ENCODE measurements at regions not wholly inside any gene's neighbourhood (a gene's known extent, or its start where the extent isn't known, plus 50 kb on each side); places are given as distances from the start of the nearest gene placed in this dataset.

DNA sequence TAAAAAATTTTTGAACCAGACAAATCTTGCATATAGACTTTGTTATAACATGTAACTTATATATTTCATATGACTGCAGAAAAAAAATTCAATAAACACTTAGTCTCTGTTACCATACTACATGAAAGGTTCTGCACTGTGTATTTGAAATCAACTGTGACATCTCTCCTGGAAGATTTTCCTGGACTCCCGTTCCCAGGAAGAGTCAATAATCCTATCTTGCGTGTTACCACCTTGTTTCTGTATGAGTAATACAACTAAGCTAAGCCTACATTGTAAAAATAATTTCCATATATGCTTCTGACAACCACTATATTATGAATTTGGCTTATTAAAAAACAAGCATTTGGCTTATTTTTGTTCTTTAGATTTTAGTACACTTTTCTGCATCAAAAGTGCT is 665.6 kb upstream of the SOX9 start:
- no peak for DNase-seq (ENCODE audit: extremely low read depth in 1 of 11, low read depth in 9 of 11, low spot score in 4 of 11)

DNA sequence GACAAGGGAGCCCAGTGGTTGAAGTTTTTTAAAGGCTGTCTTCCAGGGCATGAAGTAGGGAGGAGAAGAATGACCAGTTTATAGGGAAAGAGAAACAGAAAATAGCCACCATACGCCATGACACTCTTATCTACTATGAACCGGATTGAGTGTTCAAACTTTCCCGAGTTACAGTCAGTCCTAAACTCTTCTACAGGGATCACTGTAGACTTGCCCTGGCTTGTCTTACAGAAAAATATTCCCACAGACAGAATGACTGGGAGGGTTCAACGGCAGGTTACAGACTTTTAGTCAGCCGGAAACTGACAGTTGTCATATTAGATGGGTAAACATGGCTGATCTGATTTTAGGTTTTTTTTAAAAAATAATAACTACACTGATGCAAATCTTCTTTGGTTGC is 662.5 kb upstream of the SOX9 start:
- DNase-seq (ENCODE audit: extremely low read depth in 1 of 11, low read depth in 9 of 11, low spot score in 4 of 11): no peak

- no peak for DNase-seq (ENCODE audit: extremely low read depth in 1 of 11, low read depth in 9 of 11, low spot score in 4 of 11)
Observed at GRCh38 chr17:71460943-71461342, 659.9 kb upstream of the SOX9 start.

- no peak for DNase-seq (ENCODE audit: extremely low read depth in 1 of 11, low read depth in 9 of 11, low spot score in 4 of 11)
Observed at GRCh38 chr17:71461498-71462169, 659.2 kb upstream of the SOX9 start.

DNA sequence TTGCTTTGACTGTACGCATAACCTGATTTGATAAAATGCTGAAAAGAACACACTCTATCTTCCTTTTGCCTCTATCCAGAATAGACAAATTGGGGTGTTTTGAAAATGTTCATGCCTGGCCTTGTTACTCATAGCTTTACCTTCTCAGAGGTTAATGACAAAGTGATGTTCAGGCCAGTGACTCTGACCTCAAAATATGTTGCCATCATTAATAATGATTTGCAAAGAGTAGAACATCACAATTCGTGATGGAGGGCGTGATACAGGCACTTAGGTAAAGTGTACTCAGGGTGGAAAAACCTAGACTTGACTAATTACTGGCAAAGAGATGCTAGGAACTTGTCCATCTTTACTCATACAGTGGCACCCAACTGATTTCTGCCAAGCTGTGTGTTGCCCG is 656.6 kb upstream of the SOX9 start:
- DNase-seq (ENCODE audit: extremely low read depth in 1 of 11, low read depth in 9 of 11, low spot score in 4 of 11): no peak

- DNase-seq (ENCODE audit: extremely low read depth in 1 of 11, low read depth in 9 of 11, low spot score in 4 of 11): no peak
Observed at GRCh38 chr17:71464751-71465150, 656.1 kb upstream of the SOX9 start.

GRCh38 chr17:71467719-71468118 is 653.1 kb upstream of the SOX9 start:
- DNase-seq (ENCODE audit: extremely low read depth in 1 of 11, low read depth in 9 of 11, low spot score in 4 of 11): no peak

GRCh38 chr17:71470062-71470461 is 650.8 kb upstream of the SOX9 start:
- no peak for DNase-seq (ENCODE audit: extremely low read depth in 1 of 11, low read depth in 9 of 11, low spot score in 4 of 11)

DNA sequence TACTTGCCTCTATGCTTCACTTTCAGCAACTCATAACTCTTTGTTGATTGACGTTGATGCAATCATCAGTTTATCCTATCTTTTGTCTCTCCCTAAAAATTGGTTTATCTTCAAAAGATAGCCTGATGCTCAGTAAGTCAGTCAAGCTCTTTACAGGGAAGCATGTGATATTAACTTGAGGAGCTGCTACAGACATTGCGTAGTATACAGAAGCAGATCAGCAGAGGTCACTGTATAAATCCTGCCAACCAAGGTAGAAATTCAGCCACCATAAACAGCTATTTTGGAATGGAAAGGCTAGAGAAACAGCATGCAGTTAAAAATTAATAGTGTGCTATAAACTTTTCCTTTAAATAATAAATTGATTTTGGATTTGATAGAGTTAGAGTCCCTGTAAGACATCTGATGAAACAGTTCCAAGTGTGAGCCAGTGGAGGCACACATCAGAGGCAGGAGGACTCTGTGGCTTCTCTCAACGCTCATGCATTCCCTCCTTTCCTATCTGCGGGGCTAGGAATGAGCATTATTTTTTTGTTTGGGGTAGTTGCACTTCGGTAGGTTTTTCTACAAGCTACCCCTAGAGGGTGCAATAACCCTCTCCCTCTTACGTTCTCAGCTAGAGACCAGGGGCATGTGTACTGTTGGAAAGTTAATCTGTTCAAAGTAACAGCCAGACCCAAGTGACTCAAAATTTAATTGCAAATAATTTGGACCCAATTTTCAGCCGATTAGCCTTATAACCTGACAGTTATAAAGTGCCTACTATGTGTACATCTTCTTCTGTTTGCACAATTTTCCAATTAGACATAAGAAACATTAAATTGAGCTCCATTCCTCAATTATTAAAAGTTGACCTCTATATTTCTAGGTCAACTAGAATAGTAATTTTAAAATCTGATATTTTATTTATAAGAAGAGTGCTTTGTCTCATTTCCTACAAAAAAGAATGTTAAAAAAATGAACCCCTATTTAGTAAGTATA is 647.7 kb upstream of the SOX9 start:
- peak in 8 of 11 donors; percentile 13 to 49 (median 34) for DNase-seq (ENCODE audit: extremely low read depth in 1 of 11, low read depth in 9 of 11, low spot score in 4 of 11)

DNA sequence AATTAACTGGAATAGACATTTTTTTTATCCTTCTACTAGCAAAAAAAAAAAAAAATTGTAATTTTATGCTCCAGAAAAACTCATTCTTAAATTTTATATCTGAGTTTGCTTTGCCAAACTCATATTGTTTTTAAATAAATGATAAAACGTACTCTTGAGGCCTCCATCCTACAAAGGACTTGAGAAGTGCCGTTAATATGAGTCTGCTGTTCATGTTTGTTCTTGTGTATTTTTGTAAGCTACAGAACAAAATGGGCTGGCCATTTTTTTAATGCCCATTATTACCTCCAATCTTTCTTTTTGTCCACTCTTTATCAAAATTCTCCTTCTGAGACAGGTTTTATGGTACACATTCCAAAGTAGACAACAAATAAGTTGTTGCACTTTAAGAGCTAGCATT is 643.5 kb upstream of the SOX9 start:
- DNase-seq (ENCODE audit: extremely low read depth in 1 of 11, low read depth in 9 of 11, low spot score in 4 of 11): no peak

- DNase-seq (ENCODE audit: extremely low read depth in 1 of 11, low read depth in 9 of 11, low spot score in 4 of 11): no peak
Observed at GRCh38 chr17:71480099-71480498, 640.7 kb upstream of the SOX9 start.

GRCh38 chr17:71482625-71483024 is 638.2 kb upstream of the SOX9 start:
- DNase-seq (ENCODE audit: extremely low read depth in 1 of 11, low read depth in 9 of 11, low spot score in 4 of 11): no peak

DNA sequence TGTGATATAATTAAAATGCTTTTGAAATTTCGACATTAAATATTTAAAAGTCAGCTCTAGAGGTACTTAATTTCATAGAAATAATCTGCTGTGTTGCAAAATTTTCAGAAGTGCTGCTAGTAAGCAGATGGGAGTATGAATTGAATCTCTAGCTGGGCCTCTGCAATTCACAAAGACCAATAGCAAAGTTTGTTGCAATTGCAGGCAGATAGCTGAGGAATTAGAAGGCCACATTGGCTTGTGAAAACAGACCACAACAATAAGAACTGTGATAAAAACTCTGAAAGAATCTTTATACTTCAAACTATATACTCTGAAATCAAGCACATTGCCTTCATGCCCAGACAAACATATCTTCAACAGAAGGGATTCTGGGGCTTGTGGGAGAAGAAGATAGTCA is 636.3 kb upstream of the SOX9 start:
- no peak for DNase-seq (ENCODE audit: extremely low read depth in 1 of 11, low read depth in 9 of 11, low spot score in 4 of 11)

DNA sequence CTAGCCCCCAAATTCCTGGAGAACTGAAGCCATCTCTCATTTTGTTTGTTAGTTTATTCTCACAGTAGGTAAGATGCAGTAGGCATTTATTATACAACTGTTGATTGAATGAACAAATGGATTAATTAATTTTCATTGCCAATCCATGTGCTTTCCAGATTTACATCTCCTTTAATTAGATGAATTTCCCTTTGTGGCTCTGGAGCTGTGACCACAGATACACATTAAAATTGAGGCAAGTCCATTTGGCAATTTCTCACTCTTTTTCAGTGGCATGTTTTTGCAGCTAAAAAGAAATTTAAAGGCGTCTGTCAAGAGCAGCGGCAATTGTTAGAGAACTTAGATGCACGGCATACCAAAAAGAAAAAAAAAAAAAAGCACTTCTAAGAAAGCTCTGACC is 635.4 kb upstream of the SOX9 start:
- no peak for DNase-seq (ENCODE audit: extremely low read depth in 1 of 11, low read depth in 9 of 11, low spot score in 4 of 11)

DNA sequence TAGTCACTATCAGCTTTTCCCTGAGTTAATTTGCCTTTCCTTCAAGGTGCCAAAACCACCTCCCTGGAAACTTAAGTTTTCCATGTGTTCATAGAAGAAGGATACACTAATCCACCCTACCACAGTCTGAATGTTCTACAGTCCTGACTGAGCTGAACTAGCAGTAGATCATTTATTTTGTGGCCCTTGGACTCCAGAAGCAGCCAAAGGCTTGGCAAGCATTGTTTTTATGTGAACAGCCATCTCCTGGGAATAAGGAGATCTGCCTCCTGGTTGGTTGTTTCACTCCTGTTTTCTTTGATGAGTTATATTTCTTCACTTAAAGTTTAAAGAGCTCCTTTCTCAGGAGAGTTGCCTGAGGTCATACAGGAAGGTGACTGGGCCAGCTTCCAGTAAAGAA is 634.6 kb upstream of the SOX9 start:
- no peak for DNase-seq (ENCODE audit: extremely low read depth in 1 of 11, low read depth in 9 of 11, low spot score in 4 of 11)

GRCh38 chr17:71488851-71489250 is 632.0 kb upstream of the SOX9 start:
- no peak for DNase-seq (ENCODE audit: extremely low read depth in 1 of 11, low read depth in 9 of 11, low spot score in 4 of 11)

- no peak for DNase-seq (ENCODE audit: extremely low read depth in 1 of 11, low read depth in 9 of 11, low spot score in 4 of 11)
Observed at GRCh38 chr17:71494062-71494855, 626.6 kb upstream of the SOX9 start.

- DNase-seq (ENCODE audit: extremely low read depth in 1 of 11, low read depth in 9 of 11, low spot score in 4 of 11): no peak
Observed at GRCh38 chr17:71495420-71495819, 625.4 kb upstream of the SOX9 start.

- DNase-seq (ENCODE audit: extremely low read depth in 1 of 11, low read depth in 9 of 11, low spot score in 4 of 11): no peak
Observed at GRCh38 chr17:71496552-71496951, 624.3 kb upstream of the SOX9 start.

All from renal cortex interstitium (tissue), 11 donors.